Spleen (tissue), 11 donors: ENCODE measurements at regions not wholly inside any gene's neighbourhood (a gene's known extent, or its start where the extent isn't known, plus 50 kb on each side); places are given as distances from the start of the nearest gene placed in this dataset.
A peak's percentile ranks its signal among the peaks of the same experiment; 100 is the strongest.
"Not testable (repeated sequence)": the region's sequence is repeated elsewhere in the genome, so short reads cannot be mapped to it uniquely, and the experiment has no call there.

Source experiments
- DNase-seq: peaks from one replicate; pipeline ENCODE4 v3.0.0-alpha.2; 2020
- H3K27ac ChIP-seq, 8 donors: fragments of 200-600 bp; sonication (generic) in 7 of 8; 1 replicate in 4 of 8; 2 replicates in 4 of 8; pipeline versions ENCODE4 v1.5.0 to v1.8.0; 2016 to 2021; ENCODE audit warnings: inconsistent platforms in 4 of 8, mild to moderate bottlenecking in 4 of 8, moderate library complexity in 1 of 8
- H3K27me3 ChIP-seq, 7 donors: fragments of 200-600 bp; sonication (generic) in 6 of 7; replicated peaks in 1 of 7; 1 replicate in 4 of 7; 2 replicates in 3 of 7; pipeline versions ENCODE4 v1.5.0 to v1.8.0; 2016 to 2021; ENCODE audit warnings: inconsistent platforms in 3 of 7, mild to moderate bottlenecking in 1 of 7
- H3K36me3 ChIP-seq, 6 donors: fragments of 200-600 bp; sonication (generic) in 5 of 6; 1 replicate in 4 of 6; 2 replicates in 2 of 6; pipeline versions ENCODE4 v1.5.0 to v1.8.0; 2016 to 2021; ENCODE audit warnings: inconsistent platforms in 2 of 6
- H3K4me1 ChIP-seq, 6 donors: fragments of 200-600 bp; sonication (generic) in 5 of 6; 1 replicate in 3 of 6; 2 replicates in 3 of 6; pipeline versions ENCODE4 v1.5.0 to v1.8.0; 2016 to 2021; ENCODE audit warnings: inconsistent platforms in 3 of 6
- H3K4me3 ChIP-seq, 8 donors: fragments of 200-600 bp; sonication (generic) in 7 of 8; 1 replicate in 4 of 8; 2 replicates in 4 of 8; pipeline versions ENCODE4 v1.5.0 to v1.8.0; 2016 to 2021; ENCODE audit warnings: inconsistent platforms in 4 of 8, mild to moderate bottlenecking in 4 of 8, moderate library complexity in 2 of 8
- H3K9me3 ChIP-seq, 8 donors: fragments of 200-600 bp; sonication (generic) in 7 of 8; 1 replicate in 4 of 8; 2 replicates in 4 of 8; pipeline versions ENCODE4 v1.5.0 to v1.8.0; 2016 to 2021; ENCODE audit warnings: inconsistent platforms in 4 of 8
- CTCF ChIP-seq, 11 experiments: fragments of 200-600 bp in 7 of 11; fragments of 450-650 bp in 4 of 11; sonication (generic) in 4 of 11; IDR thresholded peaks in 8 of 11; conservative IDR thresholded peaks in 3 of 11; 1 replicate in 7 of 11; 2 replicates in 4 of 11; pipeline versions ENCODE4 v1.4.0 to v1.8.0; 2016 to 2021; ENCODE audit warnings: antibody characterized with exemption in 11 of 11, inconsistent platforms in 4 of 11, mild to moderate bottlenecking in 1 of 11
- POLR2A ChIP-seq, 3 donors: fragments of 450-650 bp; IDR thresholded peaks; one replicate each; pipeline ENCODE4 v1.5.1; 2017; ENCODE audit warnings: antibody characterized with exemption in 3 of 3, mild to moderate bottlenecking in 1 of 3
- POLR2AphosphoS5 ChIP-seq, 3 donors: sonication (generic); formaldehyde crosslinking; IDR thresholded peaks; one replicate each; pipeline ENCODE4 v1.5.1; 2017; ENCODE audit warnings: antibody characterized with exemption in 3 of 3
- WGBS, 5 donors: extraction: QIAGEN DNeasy Blood & Tissue Kit in 3 of 5; methylation state at CpG; one replicate each; pipeline versions ENCODE4 v1.1.5 to v1.1.7; 2013 to 2018; 5-methylcytosine and 5-hydroxymethylcytosine counted together
- intact Hi-C: fragments of 100-400 bp; cut with DNase I; formaldehyde crosslinking; loops from one replicate; pipeline ENCODE4 v1.15.0; 2023; ENCODE audit warnings: low total_unique reads
- donor health status: healthy with polysubstance abuse.
- donor health status: DM: no; HTN: no; CAD: no; lungs with moderate emphysema.
- donor health status: DM: no; HTN: no; CAD: no.
- donor health status: Bipolar disorder and iron deficiency.
- donor health status: healthy.
- donor health status: DM: no; HTN: no; CAD: no.
- donor health status: DM: yes; HTN: yes; CAD: no.

- intact Hi-C loops, H3K27ac ChIP-seq, H3K36me3 ChIP-seq, H3K4me1 ChIP-seq, H3K27me3 ChIP-seq, H3K4me3 ChIP-seq, DNase-seq: not testable (repeated sequence)
- peaks cover 0 to 19% (median 3%) of the 10 kb centered on the region in 8 donors for H3K9me3 ChIP-seq
- TF ChIP-seq CTCF (IDR thresholded peaks at IDR 0.05 in 8 of 11, conservative IDR thresholded peaks at IDR 0.05 in 3 of 11), result peak in 1 of 11 experiments; percentile 8
- 57 to 74% (median 64%) methylated on average over 6 of the region's 6 CpGs for WGBS, 5 donors
Measured at GRCh38 chr1:164166454-164166853, 392.5 kb upstream of the PBX1 start.

- WGBS, 5 donors, result 74 to 91% (median 78%) methylated on average over 2 of the region's 2 CpGs
- intact Hi-C loops, result no loop called here
- H3K27me3 ChIP-seq, result no peaks in the 10 kb centered on the region
- no peaks in the 10 kb centered on the region for H3K36me3 ChIP-seq
- H3K27ac ChIP-seq, result no peak overlapping the region
- no peaks in the 10 kb centered on the region for H3K4me1 ChIP-seq
- DNase-seq, result no peak
- no peak for TF ChIP-seq POLR2A (IDR thresholded peaks at IDR 0.05)
- no peak for TF ChIP-seq CTCF (IDR thresholded peaks at IDR 0.05 in 8 of 11, conservative IDR thresholded peaks at IDR 0.05 in 3 of 11)
- TF ChIP-seq POLR2AphosphoS5 (IDR thresholded peaks at IDR 0.05), result no peak
- H3K9me3 ChIP-seq, result peaks cover 0 to 22% (median 9%) of the 10 kb centered on the region in 8 donors
- no peak overlapping the region for H3K4me3 ChIP-seq
Measured at GRCh38 chr1:164177118-164177517, 381.9 kb upstream of the PBX1 start.

- Histone ChIP-seq H3K27ac (no peak overlapping the region), H3K36me3 (no peaks in the 10 kb centered on the region), H3K4me3 (no peak overlapping the region), H3K4me1 (no peaks in the 10 kb centered on the region), H3K9me3 (peaks cover 0 to 19% (median 6%) of the 10 kb centered on the region in 8 donors), H3K27me3 (no peaks in the 10 kb centered on the region)
- no peak for DNase-seq
- no peak for TF ChIP-seq POLR2A (IDR thresholded peaks at IDR 0.05)
- TF ChIP-seq CTCF (IDR thresholded peaks at IDR 0.05 in 8 of 11, conservative IDR thresholded peaks at IDR 0.05 in 3 of 11), result no peak
- TF ChIP-seq POLR2AphosphoS5 (IDR thresholded peaks at IDR 0.05), result no peak
- intact Hi-C loops, result no loop called here
Measured at GRCh38 chr1:164180824-164181223, 378.2 kb upstream of the PBX1 start.

- no peak overlapping the region for H3K27ac ChIP-seq
- H3K27me3 ChIP-seq, result no peaks in the 10 kb centered on the region
- no peaks in the 10 kb centered on the region for H3K36me3 ChIP-seq
- TF ChIP-seq CTCF (IDR thresholded peaks at IDR 0.05 in 8 of 11, conservative IDR thresholded peaks at IDR 0.05 in 3 of 11) (no peak), POLR2AphosphoS5 (IDR thresholded peaks at IDR 0.05) (no peak), POLR2A (IDR thresholded peaks at IDR 0.05) (no peak)
- H3K9me3 ChIP-seq, result no peaks in the 10 kb centered on the region
- no peak overlapping the region for H3K4me3 ChIP-seq
- no peak for DNase-seq
- no peaks in the 10 kb centered on the region for H3K4me1 ChIP-seq
- 68 to 83% (median 75%) methylated on average over 4 of the region's 4 CpGs for WGBS, 5 donors
- intact Hi-C loops, result no loop called here
Measured at GRCh38 chr1:164183854-164184635, 374.9 kb upstream of the PBX1 start.
